ENCODE measurements at regions not wholly inside any gene's neighbourhood (a gene's known extent, or its start where the extent isn't known, plus 50 kb on each side); places are given as distances from the start of the nearest gene placed in this dataset.

- peak; percentile 22 for DNase-seq (ENCODE audit: low spot score)
These were observed 75.8 kb downstream of the CCDC34 start for GRCh38 chr11:27287205-27287604.

GRCh38 chr11:27285761-27286160 is 77.3 kb downstream of the CCDC34 start:
- no peak for DNase-seq (ENCODE audit: low spot score)

- DNase-seq (ENCODE audit: low spot score), result peak; percentile 94
These were observed 80.2 kb downstream of the CCDC34 start for GRCh38 chr11:27282806-27283205.

DNA sequence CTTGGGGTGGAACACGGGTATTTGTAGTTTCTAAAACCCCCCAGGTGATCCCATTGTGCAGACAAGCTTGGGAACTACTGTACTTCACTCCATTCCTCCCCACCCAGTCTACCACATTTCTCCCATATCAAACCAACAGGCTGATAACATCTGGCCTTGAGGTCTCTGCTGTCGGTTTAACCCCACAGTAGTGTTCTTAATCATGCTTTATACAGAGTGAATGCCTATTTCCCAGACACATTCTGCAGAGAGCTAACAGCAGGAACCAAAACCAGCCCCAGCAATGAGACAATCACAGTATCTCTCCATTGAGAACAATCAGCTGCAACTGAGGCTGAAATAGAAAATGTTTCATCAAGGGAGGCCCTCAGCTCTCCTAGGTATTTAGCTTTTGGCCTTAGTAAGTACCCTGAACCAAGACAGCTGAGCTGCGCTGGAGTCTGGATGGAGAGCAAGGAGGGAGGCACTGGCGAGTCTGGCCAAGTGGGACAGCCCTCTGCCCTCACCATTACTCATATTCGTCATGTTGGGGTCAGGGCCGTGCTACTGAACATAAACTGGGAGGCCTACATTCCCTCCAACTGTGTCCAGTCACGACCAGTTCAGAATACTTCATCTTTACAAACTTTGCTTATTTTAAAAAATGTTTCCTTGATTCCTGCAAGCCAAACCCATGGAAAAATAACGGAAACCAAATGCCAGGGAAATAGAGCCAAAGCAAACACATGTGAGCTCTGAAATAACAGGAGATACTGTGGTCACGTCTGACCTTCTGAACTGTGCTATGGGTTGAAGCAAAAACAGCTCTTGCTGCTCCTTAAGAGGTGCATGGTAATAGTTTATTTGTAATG is 81.0 kb downstream of the CCDC34 start:
- DNase-seq (ENCODE audit: low spot score), result peak; percentile 95

GRCh38 chr11:27281276-27281675 is 81.7 kb downstream of the CCDC34 start:
- peak; percentile 59 for DNase-seq (ENCODE audit: low spot score)

DNA sequence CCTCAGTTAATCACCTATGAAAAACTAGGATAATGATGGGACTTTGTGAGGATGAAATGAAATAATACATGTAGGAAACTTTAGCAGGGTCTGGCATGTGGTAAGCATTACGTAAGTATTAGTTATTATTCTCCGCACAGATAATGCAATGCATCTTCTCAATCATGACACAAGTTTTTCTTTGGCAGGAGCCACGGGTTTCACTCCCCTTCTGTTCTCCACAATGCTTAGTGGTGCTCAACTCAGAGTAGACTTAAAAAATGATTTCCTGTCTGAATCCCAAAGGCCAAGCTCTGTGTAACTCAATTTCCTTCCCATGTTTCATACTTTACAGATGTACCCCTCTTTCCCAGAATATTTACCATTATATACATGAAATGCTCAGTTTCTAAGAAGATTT is 82.9 kb downstream of the CCDC34 start:
- DNase-seq (ENCODE audit: low spot score), result no peak

DNA sequence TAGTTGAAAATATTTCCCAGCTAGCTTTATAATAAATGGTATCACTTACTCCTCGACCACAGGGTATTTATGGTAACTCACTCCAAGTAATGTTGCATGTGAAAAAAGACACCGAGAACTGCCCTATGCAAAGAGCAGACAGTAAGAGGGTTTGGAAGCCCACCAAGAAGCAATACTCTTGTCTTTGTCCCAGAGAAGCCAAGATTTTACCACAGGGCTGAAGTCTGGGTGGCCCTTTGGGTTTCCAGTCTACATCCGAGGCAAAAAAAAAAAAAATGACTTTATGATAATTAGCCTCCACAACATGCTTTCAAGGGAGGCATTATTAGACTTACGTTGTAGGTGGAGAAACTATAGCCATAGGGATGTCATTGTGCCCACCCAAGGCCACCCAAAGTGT is 83.6 kb downstream of the CCDC34 start:
- DNase-seq (ENCODE audit: low spot score), result no peak

GRCh38 chr11:27277843-27278242 is 85.2 kb downstream of the CCDC34 start:
- no peak for DNase-seq (ENCODE audit: low spot score)

DNA sequence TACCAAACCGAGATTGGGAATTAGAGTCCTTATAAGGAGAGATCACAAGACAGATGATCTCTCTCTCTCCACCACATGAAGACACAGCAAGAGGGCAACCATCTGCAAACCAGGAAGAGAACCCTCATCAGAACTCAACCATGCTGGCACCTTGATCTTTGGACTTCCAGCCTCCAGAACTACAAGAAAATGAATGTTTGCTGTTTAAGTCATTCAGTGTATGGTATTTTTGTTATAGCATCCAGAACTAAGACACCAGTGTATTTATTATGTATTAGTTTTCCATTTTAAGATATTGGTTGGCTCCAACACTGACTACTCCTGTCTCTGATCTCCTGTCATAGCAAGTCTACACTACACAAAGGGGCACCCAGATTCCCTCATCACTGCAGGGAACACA is 86.9 kb downstream of the CCDC34 start:
- no peak for DNase-seq (ENCODE audit: low spot score)

GRCh38 chr11:27274854-27275395 is 88.1 kb downstream of the CCDC34 start:
- DNase-seq (ENCODE audit: low spot score), result no peak

- DNase-seq (ENCODE audit: low spot score), result no peak
These were observed 96.9 kb downstream of the CCDC34 start for GRCh38 chr11:27266125-27266524.

DNA sequence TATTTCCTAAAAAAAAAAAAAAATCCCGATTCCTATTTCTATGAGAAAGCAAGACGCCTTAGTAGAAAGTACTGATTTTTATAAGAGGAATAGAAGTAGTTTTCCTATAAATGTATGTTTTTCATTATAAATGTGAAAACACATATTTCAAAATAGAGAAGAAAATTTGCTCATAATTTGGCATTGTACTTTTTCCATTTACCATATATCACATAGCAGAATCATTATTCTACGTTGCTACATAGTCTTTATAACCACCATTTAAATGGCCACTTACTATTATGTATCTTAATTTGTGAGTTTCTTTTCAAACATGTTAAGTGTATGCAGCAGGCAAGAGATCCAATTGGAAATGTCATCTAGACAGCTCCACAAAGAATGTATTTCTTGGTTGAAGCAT is 99.0 kb downstream of the CCDC34 start:
- no peak for DNase-seq (ENCODE audit: low spot score)

- DNase-seq (ENCODE audit: low spot score), result no peak
These were observed 100.0 kb downstream of the CCDC34 start for GRCh38 chr11:27263046-27263445.

DNA sequence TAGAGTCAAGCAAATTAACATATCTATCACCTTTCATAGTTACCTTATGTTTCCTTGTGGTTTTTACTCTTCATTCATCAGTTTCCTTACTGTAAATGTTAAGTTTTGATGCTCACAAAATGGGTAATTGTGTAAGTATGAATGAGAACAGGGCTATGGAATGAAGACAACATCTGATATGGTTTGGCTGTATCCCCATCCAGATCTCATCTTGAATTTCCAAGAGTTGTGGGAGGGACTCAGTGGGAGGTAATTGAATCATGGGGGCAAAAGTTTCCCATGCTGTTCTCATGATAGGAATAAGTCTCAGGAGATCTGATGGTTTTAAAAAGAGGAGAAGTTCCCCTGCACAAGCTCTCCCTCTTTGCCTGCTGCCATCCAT is 107.6 kb downstream of the CCDC34 start:
- no peak for DNase-seq (ENCODE audit: low spot score)

DNA sequence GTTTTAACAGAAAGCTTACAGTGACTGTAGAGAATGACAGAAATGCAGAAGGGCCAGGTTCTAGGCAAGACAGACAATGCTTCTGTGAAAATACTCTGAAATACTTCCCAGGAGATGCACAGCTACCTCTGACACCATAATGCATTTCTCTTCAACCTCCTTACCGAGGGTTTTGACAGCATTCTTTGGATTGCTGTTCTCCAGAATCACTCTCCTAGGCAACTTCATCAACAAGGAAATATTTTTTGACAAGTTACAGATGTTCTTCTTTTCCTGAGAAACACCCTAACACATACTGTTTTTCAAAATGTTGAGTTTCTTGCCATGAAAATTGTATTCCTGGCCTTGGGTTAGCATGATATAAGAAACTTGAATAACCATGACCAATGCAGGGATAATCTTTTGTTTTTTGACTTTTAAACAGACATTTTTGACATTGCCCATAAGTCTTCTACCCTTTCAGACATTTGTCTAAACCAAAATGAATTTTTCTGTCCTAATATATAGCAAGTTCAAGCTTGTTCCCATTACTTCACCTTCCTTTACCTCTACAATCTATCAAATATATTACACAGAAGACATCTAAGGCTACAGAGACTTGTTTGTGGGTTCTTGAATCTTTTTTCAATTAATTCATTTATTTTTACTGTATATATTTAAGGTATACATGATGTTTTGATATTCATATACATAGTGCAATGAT is 108.1 kb downstream of the CCDC34 start:
- DNase-seq (ENCODE audit: low spot score), result no peak

DNA sequence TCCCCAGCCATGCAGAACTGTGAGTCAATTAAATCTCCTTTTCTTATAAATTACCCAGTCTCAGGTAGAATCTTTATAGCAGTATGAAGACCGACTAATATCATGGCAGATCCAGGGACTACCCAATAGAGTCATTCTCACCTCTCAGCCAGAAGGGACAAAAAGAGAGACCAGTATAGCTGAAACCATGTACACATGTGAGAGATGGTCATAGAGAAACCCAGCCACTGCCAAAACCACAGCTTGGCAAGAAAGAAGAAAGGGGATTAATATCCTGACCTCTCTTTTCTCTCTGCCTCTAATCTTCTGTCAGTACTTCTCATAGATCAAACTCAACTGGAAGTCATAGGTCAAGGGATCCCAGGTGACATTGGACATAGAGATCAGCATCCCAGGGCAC is 109.8 kb downstream of the CCDC34 start:
- DNase-seq (ENCODE audit: low spot score), result no peak

GRCh38 chr11:27250867-27251665 is 111.9 kb downstream of the CCDC34 start:
- DNase-seq (ENCODE audit: low spot score), result no peak

DNA sequence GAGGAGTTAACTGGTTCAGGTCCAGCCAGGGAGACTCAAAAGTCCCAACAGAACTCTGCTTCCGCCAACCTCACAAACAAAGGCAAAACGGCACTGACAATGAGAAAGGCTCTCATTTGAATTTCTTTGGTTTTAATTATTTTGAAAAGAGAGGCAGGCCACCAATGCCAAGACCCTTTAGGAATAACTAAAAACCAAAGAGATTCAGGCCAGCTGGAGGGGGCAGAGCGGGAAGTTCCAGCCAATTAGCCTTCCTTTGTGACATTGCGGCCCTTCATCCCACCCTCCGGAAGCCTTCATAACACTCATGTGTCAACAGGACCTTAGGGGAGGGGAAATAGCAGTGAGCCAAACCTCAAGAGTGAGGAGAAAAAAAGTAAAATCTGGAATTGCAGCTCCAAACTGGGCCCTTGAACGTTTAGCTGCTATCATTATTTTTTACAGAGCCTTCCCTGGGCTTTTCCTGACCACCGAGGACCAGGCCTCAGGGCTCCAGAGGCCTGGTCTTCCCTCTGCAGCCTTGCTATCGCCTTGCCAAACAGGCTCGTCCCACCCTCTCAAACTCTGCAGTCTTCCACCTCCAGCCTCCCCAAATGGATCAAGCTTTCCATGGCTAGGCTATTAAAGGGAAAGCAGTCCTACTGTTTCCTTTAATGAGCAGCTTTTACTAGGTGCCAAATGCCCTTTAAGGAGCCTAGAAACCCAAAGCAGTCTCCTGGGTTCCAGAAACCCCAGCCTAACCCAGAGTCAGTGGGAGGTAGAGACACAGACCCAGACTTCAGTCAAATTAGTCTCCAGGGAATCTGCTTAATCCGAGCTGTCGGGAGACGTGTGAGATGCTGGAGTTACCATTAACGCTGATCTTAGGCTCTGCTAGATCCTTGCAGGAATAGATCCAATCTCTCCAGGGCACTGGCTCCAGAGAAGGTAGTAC is 114.2 kb downstream of the CCDC34 start:
- DNase-seq (ENCODE audit: low spot score), result no peak

- DNase-seq (ENCODE audit: low spot score), result no peak
These were observed 115.4 kb downstream of the CCDC34 start for GRCh38 chr11:27247660-27248059.

DNA sequence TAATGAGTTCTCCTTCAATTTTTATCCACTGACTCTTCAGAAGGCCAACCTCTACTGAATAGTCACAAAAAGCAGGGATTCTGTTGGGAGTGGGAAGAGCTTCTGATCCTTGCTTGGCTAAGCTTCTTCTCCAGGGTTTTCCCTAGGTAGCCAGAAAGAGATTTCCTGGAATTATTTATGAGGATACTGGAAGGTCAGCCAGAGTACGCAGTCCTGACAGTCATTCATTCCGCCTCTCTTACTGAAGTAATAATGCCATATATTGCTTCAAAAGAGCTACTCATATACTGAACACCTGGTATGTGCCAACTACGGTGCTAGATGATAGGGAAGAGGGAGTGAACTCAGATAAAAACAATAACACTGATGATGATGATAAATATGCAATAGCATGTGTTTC is 116.1 kb downstream of the CCDC34 start:
- no peak for DNase-seq (ENCODE audit: low spot score)

- no peak for DNase-seq (ENCODE audit: low spot score)
These were observed 118.1 kb downstream of the CCDC34 start for GRCh38 chr11:27244900-27245299.

All from H4 (cell line).